HEK293T (cell line): ENCODE measurements at regions not wholly inside any gene's neighbourhood (a gene's known extent, or its start where the extent isn't known, plus 50 kb on each side); places are given as distances from the start of the nearest gene placed in this dataset.

Experiments
- CTCF ChIA-PET: fragments of 350-600 bp; formaldehyde crosslinking; extraction: SDS; loops from one replicate; lab custom pipeline; 2021; ENCODE audit warnings: antibody characterized with exemption, inconsistent platforms; lab: Yijun Ruan, JAX
- POLR2A ChIA-PET: fragments of 350-600 bp; formaldehyde crosslinking; extraction: SDS; loops from one replicate; lab custom pipeline; 2020; ENCODE audit warnings: antibody characterized with exemption, inconsistent platforms; lab: Yijun Ruan, JAX
- DNase-seq: peaks from one replicate; pipeline ENCODE4 v3.0.0; 2012; ENCODE audit warnings: mixed read lengths; ENCODE audit errors: extremely low spot score
- ARNT ChIP-seq: fragments of 450-650 bp; IDR thresholded peaks from 2 replicates; pipeline ENCODE4 v1.6.1; 2017; ENCODE audit warnings: mild to moderate bottlenecking
- BHLHE40 ChIP-seq: fragments of 450-650 bp; IDR thresholded peaks from 2 replicates; pipeline ENCODE4 v1.6.1; 2016; ENCODE audit warnings: mild to moderate bottlenecking, moderate library complexity, borderline replicate concordance
- CTBP1 ChIP-seq: fragments of 450-650 bp; IDR thresholded peaks from 2 replicates; pipeline ENCODE4 v1.6.1; 2016; ENCODE audit warnings: borderline replicate concordance
- ELF4 ChIP-seq: fragments of 450-650 bp; IDR thresholded peaks from 2 replicates; pipeline ENCODE4 v1.6.1; 2017; ENCODE audit warnings: antibody characterized with exemption
- FOXA1 ChIP-seq: fragments of 450-650 bp; IDR thresholded peaks from 2 replicates; pipeline ENCODE4 v1.6.1; 2016; ENCODE audit warnings: mild to moderate bottlenecking
- FOXK2 ChIP-seq: fragments of 450-650 bp; IDR thresholded peaks from 2 replicates; pipeline ENCODE4 v1.6.1; 2016; ENCODE audit warnings: mild to moderate bottlenecking
- FOXM1 ChIP-seq: fragments of 450-650 bp; IDR thresholded peaks from 2 replicates; pipeline ENCODE4 v1.6.1; 2017; ENCODE audit warnings: mild to moderate bottlenecking, borderline replicate concordance
- HDGF ChIP-seq: fragments of 450-650 bp; IDR thresholded peaks from 2 replicates; pipeline ENCODE4 v1.6.1; 2017; ENCODE audit warnings: antibody characterized with exemption, borderline replicate concordance
- L3MBTL2 ChIP-seq: fragments of 450-650 bp; conservative IDR thresholded peaks from 2 replicates; pipeline ENCODE4 v1.6.1; 2016; ENCODE audit warnings: mild to moderate bottlenecking
- LEF1 ChIP-seq: fragments of 450-650 bp; IDR thresholded peaks from 2 replicates; pipeline ENCODE4 v1.6.1; 2017; ENCODE audit warnings: mild to moderate bottlenecking, borderline replicate concordance
- NFRKB ChIP-seq: fragments of 450-650 bp; IDR thresholded peaks from 2 replicates; pipeline ENCODE4 v1.6.1; 2016; ENCODE audit warnings: mild to moderate bottlenecking, moderate library complexity
- SP1 ChIP-seq: fragments of 450-650 bp; IDR thresholded peaks from 2 replicates; pipeline ENCODE4 v1.6.1; 2017
- SUZ12 ChIP-seq: fragments of 450-650 bp; IDR thresholded peaks from 2 replicates; pipeline ENCODE4 v1.6.1; 2016; ENCODE audit warnings: mild to moderate bottlenecking
- TARDBP ChIP-seq: fragments of 450-650 bp; IDR thresholded peaks from 2 replicates; pipeline ENCODE4 v1.6.1; 2016
- ZNF384 ChIP-seq: fragments of 450-650 bp; IDR thresholded peaks from 2 replicates; pipeline ENCODE4 v1.6.1; 2016
- TF ChIP-seq, protein P1 (sequence below): fragments of 450-650 bp; IDR thresholded peaks from 2 replicates; pipeline ENCODE4 v1.6.1; 2016

GRCh38 chr9:73745598-73745997 lies 593.9 kb downstream of the ANXA1 start:
- no peak for TF ChIP-seq TARDBP
- no peak for TF ChIP-seq ARNT
- TF ChIP-seq HDGF: no peak
- TF ChIP-seq SUZ12: no peak
- TF ChIP-seq BHLHE40: no peak
- no peak for TF ChIP-seq FOXK2
- TF ChIP-seq FOXA1: no peak
- no peak for TF ChIP-seq ELF4
- TF ChIP-seq FOXM1: no peak
- TF ChIP-seq L3MBTL2: no peak
- no peak for TF ChIP-seq SP1
- TF ChIP-seq, protein P1, sequence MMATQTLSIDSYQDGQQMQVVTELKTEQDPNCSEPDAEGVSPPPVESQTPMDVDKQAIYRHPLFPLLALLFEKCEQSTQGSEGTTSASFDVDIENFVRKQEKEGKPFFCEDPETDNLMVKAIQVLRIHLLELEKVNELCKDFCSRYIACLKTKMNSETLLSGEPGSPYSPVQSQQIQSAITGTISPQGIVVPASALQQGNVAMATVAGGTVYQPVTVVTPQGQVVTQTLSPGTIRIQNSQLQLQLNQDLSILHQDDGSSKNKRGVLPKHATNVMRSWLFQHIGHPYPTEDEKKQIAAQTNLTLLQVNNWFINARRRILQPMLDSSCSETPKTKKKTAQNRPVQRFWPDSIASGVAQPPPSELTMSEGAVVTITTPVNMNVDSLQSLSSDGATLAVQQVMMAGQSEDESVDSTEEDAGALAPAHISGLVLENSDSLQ: no peak
- TF ChIP-seq LEF1: no peak
- no peak for TF ChIP-seq ZNF384
- no peak for TF ChIP-seq NFRKB
- TF ChIP-seq CTBP1: no peak
- DNase-seq: no peak
- ChIA-PET CTCF (no interaction called here), POLR2A (no interaction called here)

GRCh38 chr9:73753171-73753570 lies 601.5 kb downstream of the ANXA1 start:
- no peak for DNase-seq
- ChIA-PET POLR2A (no interaction called here), CTCF (no interaction called here)
- TF ChIP-seq L3MBTL2 (no peak), ELF4 (no peak), BHLHE40 (no peak), FOXK2 (no peak), ZNF384 (no peak), CTBP1 (no peak), SUZ12 (no peak), SP1 (no peak), FOXA1 (no peak), FOXM1 (no peak), HDGF (no peak), ARNT (no peak), NFRKB (no peak), LEF1 (no peak), TARDBP (no peak)
- TF ChIP-seq, protein P1: no peak

DNA sequence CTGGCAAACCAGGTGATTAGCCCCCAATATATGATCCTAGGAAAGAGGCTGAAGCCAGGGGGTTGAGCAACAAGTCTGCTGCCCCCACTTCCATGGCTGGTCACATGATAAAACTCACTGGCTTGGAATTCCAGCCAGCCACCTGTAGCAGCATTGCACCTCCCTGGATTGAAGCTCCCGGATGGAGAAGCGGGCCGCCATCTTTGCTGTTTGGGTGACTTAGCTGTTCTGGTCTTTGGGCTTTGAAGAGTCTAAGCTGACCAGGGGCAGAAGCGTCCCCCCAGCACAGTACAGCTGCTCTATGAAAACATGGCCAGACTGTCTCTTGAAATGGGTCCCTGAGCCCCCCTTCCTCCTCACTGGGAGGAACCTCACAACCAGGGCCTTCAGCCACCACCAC lies 610.2 kb downstream of the ANXA1 start:
- TF ChIP-seq FOXK2: no peak
- no peak for TF ChIP-seq TARDBP
- no peak for TF ChIP-seq CTBP1
- TF ChIP-seq SUZ12: no peak
- TF ChIP-seq FOXM1: no peak
- no peak for TF ChIP-seq FOXA1
- TF ChIP-seq SP1: no peak
- no peak for TF ChIP-seq ARNT
- no peak for TF ChIP-seq ELF4
- TF ChIP-seq BHLHE40: no peak
- no peak for TF ChIP-seq ZNF384
- TF ChIP-seq, protein P1: no peak
- no peak for TF ChIP-seq L3MBTL2
- no peak for TF ChIP-seq NFRKB
- no peak for TF ChIP-seq LEF1
- TF ChIP-seq HDGF: no peak
- POLR2A ChIA-PET: no interaction called here
- CTCF ChIA-PET: no interaction called here
- DNase-seq: no peak

DNA sequence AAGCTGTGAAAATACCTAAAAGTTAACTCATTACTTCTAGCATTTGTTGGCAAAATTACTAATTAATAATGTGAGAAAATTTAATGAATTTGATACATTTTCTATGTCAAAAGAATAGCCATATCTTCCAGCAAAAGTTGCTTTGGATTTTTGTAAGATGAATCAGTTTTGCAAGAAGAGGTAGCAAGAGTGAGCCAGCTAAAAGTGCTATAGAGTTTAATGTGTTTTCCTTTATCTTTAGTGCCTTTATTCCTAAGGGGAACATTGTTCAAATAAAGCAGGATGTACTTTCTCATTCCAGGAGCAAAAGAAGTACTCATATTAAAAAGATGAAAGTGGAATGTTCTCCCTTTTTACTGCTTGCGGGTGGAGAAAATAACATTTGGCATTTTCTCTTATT lies 622.2 kb downstream of the ANXA1 start:
- CTCF ChIA-PET: no interaction called here
- POLR2A ChIA-PET: no interaction called here
- DNase-seq: no peak
- TF ChIP-seq ZNF384: no peak
- TF ChIP-seq SP1: no peak

- TF ChIP-seq FOXM1: no peak
- no peak for TF ChIP-seq L3MBTL2
- no peak for TF ChIP-seq ELF4
- no peak for TF ChIP-seq LEF1
- no peak for TF ChIP-seq SUZ12
- no peak for TF ChIP-seq HDGF
- no peak for TF ChIP-seq BHLHE40
- DNase-seq: no peak
- ChIA-PET POLR2A (no interaction called here), CTCF (no interaction called here)
Observed at GRCh38 chr9:73775757-73776156, 624.1 kb downstream of the ANXA1 start.

GRCh38 chr9:73780916-73781315 lies 629.3 kb downstream of the ANXA1 start:
- CTCF ChIA-PET: no interaction called here
- POLR2A ChIA-PET: no interaction called here
- TF ChIP-seq BHLHE40 (no peak), ELF4 (no peak), TARDBP (no peak), SP1 (no peak), CTBP1 (no peak), FOXM1 (no peak), LEF1 (no peak), ZNF384 (no peak), SUZ12 (no peak), ARNT (no peak), L3MBTL2 (no peak), HDGF (no peak), NFRKB (no peak), FOXA1 (no peak), FOXK2 (no peak)
- TF ChIP-seq, protein P1: no peak
- no peak for DNase-seq
